Omental fat pad (tissue), 3 donors: ENCODE measurements at regions not wholly inside any gene's neighbourhood (a gene's known extent, or its start where the extent isn't known, plus 50 kb on each side); places are given as distances from the start of the nearest gene placed in this dataset.

Experiments used
- ATAC-seq: fragments of 150-250 bp; one replicate; pipeline ENCODE4 v1.9.1; 2016; ENCODE audit warnings: mild to moderate bottlenecking, moderate library complexity; ENCODE audit not compliant: low FRiP score
- DNase-seq: peaks from one replicate; pipeline ENCODE4 v3.0.0-alpha.2; 2019; ENCODE audit warnings: low spot score
- CTCF ChIP-seq, 3 donors: fragments of 450-650 bp; IDR thresholded peaks; one replicate each; pipeline ENCODE4 v1.5.1; 2016 to 2017; ENCODE audit warnings: antibody characterized with exemption in 3 of 3, mild to moderate bottlenecking in 3 of 3, moderate library complexity in 2 of 3

DNA sequence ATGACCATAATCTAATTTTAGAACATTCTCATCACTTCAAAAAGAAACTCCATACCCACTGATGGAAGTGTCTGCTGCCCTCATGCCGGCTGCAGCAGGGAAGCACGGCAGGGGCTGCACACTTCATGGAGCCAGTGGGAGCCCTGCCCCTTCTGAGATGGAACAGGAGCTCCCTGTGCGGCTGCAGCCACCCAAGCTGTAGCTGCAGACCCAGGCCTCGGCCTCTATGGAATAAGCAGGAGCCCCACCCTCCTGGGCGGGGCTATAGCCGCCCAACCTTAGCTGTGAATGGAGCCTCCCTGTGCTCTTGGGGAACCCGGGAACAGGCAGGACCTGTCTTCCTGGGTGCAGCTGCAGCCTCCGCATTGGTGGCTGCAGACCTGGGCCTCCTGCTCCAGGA is 128.5 kb downstream of the NUDT12 start:
- no peak for DNase-seq
- TF ChIP-seq CTCF (IDR thresholded peaks at IDR 0.05): no peak
- no peak for ATAC-seq

GRCh38 chr5:103433211-103433610 is 129.4 kb downstream of the NUDT12 start:
- no peak for TF ChIP-seq CTCF (IDR thresholded peaks at IDR 0.05)
- ATAC-seq: no peak
- DNase-seq: no peak

DNA sequence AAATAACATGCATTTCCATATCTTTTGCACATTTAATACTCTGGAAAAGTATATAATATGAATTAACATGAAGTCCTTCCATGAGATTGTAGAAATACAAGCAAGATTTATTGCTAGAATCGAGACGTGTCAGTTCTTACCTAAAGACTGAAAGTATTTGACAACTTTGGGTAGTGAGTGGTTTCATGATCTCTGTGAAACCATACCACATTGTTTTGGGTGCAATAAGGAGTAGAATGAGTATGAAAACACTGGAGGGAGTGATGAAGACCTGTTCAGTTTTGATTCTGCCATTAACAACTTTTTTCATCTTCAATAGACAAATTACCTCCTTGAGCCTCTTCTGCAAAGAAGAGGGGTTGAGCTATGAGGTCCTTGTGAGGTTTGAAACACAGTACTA is 133.7 kb downstream of the NUDT12 start:
- no peak for DNase-seq
- no peak for ATAC-seq
- TF ChIP-seq CTCF (IDR thresholded peaks at IDR 0.05): no peak

GRCh38 chr5:103428411-103428871 is 134.1 kb downstream of the NUDT12 start:
- no peak for ATAC-seq
- DNase-seq: no peak
- no peak for TF ChIP-seq CTCF (IDR thresholded peaks at IDR 0.05)

GRCh38 chr5:103427326-103427725 is 135.3 kb downstream of the NUDT12 start:
- DNase-seq (no peak), ATAC-seq (no peak)
- no peak for TF ChIP-seq CTCF (IDR thresholded peaks at IDR 0.05)

- ATAC-seq (no peak), DNase-seq (no peak)
- no peak for TF ChIP-seq CTCF (IDR thresholded peaks at IDR 0.05)
Observed at GRCh38 chr5:103425686-103426454, 136.7 kb downstream of the NUDT12 start.
